Stimulated activated CD8-positive, alpha-beta memory T cell treated with anti-CD3 and anti-CD28 coated beads, Interleukin-12 subunit alpha, Interleukin-12 subunit beta, amount 100 ng/mL, for 1 hour (primary cell): ENCODE measurements at regions not wholly inside any gene's neighbourhood (a gene's known extent, or its start where the extent isn't known, plus 50 kb on each side); places are given as distances from the start of the nearest gene placed in this dataset.
"Not testable (repeated sequence)": the region's sequence is repeated elsewhere in the genome, so short reads cannot be mapped to it uniquely, and the experiment has no call there.

Source experiments
- DNase-seq: peaks from one replicate; pipeline ENCODE4 v3.0.0-alpha.2; 2020; ENCODE audit warnings: low read depth

- no peak for DNase-seq
Observed at GRCh38 chr6:14883921-14884320, 361.9 kb upstream of the JARID2 start.

- DNase-seq: no peak
Observed at GRCh38 chr6:14885498-14885897, 360.4 kb upstream of the JARID2 start.

GRCh38 chr6:14887181-14887580 is 358.7 kb upstream of the JARID2 start:
- DNase-seq: no peak

DNA sequence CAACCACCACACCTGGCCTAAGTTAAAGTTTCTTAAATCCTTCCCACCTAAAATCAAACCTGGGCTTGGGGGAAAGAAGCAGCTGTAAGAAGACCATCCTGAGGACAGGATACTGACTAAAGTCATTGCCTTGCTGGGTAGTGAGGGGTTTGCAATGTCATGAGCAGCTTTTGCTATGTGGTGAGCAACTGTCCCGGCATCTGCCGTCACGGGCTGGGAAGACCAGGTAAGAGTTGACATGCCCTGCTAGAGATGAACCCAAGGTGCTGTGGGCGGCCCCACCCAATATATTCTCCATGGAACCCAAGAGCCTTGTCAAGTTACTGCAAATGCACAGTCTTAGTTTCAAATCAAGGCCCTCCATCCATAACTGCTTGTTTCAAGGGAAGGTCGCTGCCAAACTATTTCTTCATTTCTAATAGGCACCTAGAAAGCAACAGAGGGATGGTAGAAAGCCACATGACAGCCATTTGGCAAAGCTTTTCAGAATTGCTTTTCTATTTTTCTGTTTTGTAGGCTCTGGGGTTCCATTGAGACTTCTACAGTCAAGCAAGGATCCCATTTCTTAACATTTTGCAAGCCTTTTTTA is 357.8 kb upstream of the JARID2 start:
- no peak for DNase-seq

GRCh38 chr6:14888575-14889000 is 357.3 kb upstream of the JARID2 start:
- no peak for DNase-seq

GRCh38 chr6:14889188-14889587 is 356.7 kb upstream of the JARID2 start:
- DNase-seq: no peak

DNA sequence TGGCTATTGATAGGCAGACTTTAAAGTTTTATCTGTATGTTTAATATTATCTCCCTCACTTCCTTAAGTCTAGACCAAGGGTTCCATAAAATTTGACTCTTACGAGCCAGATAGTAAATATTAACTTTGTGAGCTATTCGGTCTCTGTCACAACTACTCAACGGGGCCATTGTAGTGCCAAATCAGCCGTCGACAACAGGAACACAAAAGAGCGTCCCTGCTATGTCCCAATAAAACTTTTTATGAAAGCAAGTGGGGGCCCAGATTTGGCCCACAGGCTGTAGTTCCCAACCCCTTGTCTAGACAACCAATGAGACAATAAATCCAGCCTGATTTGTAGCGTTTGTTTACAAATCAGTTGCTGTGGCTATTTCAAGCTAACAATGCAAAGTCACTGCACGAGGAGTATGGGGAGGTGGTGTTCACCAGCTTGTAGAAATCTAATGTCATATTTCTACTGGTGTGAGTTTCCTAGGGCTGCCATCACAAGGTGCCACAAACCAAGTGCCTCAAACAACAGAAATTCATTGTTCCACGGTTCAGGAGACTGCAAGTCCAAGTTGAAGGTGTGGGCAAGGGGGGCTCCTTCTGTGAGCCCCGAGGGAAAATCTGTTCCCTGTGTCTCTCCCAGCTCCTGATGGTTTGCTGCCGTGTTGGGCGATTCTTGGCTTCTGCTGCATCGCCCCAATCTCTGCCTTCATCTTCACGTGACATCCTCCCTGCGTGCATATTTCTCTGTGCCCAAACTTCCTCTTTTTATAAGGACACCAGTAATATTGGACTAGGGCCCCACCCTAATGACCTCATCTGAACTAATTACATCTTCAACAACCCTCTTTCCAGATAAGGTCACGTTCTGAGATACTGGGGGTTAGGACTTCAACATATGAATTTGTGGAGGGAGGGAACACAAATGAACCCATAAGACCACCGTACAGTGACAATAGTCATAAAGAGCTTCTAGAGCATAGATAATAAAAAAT is 356.0 kb upstream of the JARID2 start:
- DNase-seq: no peak

DNA sequence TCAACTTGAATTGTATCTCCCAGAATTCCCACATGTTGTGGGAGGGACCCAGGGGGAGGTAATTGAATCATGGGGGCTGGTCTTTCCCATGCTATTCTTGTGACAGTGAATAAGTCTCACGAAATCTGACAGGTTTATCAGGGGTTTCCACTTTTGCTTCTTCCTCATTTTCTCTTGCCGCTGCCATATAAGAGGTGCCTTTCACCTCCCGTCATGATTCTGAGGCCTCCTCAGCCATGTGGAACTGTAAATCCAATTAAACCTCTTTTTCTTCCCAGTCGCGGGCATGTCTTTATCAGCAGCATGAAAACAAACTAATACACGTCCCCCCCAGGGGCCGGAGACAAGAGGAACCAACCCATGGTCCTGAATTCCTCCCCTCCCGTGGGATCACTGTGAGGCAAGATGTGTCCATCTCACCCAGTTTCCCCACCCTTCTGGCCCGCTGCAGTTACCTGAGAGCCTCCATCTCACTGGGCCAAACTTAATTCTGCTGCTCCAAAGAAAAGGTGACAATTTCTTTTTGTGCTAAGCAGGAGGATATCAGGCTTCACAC is 354.0 kb upstream of the JARID2 start:
- not testable (repeated sequence) for DNase-seq

DNA sequence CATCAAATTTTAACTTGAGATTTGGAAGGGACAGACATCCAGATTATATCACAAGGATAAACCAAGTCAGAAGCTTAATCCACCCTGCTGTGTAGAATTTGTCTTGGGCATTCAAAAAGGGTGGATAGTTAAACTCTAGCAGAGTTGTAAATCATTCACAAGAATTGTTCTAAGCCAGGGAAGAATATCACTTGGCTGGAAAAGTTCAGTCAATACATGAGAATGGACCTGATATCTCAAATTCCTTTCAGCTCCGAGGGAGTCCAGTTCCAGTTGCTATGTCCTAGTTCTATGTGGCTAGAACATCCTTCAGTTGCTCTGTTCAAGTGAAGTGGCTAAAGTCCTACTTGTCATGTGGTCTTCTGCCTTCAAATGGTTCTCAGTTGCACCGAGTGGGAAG is 351.8 kb upstream of the JARID2 start:
- DNase-seq: no peak

GRCh38 chr6:14896475-14896874 is 349.4 kb upstream of the JARID2 start:
- no peak for DNase-seq

GRCh38 chr6:14897831-14898230 is 348.0 kb upstream of the JARID2 start:
- no peak for DNase-seq

DNA sequence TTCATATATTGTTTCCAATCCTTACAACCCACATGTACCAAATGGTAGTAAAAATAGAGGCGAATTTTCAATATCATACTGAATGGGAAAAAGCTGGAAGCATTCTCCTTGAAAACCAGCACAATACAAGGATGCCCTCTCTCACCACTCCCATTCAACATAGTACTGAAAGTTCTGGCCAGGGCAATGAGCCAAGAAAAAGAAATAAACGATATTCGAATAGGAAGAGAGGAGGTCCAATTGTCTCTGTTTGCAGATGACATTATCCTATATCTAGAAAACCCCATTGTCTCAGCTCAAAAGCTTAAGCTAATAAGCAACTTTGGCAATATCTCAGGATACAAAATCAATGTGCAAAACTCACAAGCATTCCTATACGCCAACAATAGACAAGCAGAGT is 346.4 kb upstream of the JARID2 start:
- DNase-seq: not testable (repeated sequence)

- no peak for DNase-seq
Observed at GRCh38 chr6:14900919-14901318, 344.9 kb upstream of the JARID2 start.

- no peak for DNase-seq
Observed at GRCh38 chr6:14903176-14904038, 342.5 kb upstream of the JARID2 start.

- DNase-seq: no peak
Observed at GRCh38 chr6:14905201-14905600, 340.7 kb upstream of the JARID2 start.

GRCh38 chr6:14906621-14907020 is 339.2 kb upstream of the JARID2 start:
- no peak for DNase-seq

DNA sequence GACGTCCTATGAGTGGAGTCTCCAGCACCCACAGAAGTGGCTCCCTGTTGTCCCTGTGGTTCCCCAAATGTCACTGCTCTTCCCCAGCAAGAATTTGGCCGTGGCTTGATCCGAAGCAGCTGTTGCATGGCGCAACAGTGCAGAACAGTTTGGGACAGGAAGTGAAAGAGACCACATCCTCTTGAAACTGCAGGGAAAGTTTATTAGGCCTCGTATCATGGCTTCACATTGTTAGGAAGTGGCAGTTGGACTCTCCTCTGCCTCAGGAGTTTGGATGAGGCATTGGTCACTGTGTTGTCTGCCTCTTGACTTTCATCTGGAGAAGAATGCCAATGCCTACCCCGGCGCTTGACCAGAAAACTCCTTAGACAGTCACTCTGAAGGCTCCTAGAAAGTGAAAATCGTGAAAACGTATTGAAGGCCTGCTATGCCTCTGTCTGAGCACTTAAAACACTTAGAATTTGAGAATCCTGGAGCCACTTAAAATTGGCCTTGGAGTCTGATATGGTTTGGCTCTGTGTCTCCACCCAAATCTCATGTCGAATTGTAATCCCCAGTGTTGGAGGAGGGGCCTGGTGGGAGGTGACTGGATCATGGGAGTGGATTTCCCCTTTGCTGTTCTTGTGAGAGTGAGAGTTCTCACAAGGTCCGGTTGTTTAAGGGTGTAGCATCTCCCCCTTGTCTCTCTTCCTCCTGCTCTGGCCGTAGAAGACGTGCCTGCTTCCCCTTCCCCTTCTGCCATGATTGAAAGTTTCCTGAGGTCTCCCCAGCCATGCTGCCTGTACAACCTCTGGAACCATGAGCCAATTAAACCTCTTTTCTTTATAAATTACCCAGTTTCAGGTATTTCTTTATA is 334.9 kb upstream of the JARID2 start:
- no peak for DNase-seq

DNA sequence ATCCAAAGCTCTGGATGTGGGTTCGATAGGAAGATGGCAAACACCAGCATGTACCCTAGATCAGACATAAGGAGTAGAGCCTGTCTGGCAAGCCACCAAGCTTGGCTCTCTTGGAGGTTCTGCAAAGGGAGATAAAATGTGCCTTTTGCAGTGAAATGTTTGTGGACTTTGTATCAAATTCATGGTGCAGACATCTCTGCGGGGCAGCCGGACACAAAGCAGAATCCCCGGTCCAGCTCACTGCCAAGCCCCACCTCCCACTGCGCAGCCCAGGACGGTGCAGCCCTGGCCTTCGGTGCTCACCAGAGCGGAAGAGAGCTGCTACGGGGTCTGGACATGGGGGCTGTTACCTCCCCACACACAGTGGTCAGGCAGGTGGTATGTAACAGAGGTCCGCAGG is 333.6 kb upstream of the JARID2 start:
- DNase-seq: no peak

- DNase-seq: no peak
Observed at GRCh38 chr6:14912706-14913105, 333.2 kb upstream of the JARID2 start.

DNA sequence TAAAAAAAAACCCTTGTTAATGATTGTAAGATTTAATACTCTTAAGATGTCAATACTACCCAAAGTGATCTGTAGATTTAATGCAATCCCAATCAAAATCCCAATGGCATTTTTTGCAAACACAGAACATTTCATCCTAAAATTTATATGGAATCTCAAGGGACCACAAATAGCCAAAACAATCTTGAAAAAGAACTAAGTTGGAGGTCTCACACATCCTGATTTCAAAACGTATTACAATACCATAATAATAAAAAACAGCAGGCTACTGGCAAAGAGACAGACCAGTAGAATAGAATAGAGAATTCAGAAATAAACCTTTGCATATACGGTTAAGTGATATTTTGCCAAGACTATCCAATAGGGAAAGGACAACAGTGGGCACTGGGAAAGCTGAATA is 331.9 kb upstream of the JARID2 start:
- no peak for DNase-seq
